Neural cell (in vitro differentiated cells): ENCODE measurements at regions not wholly inside any gene's neighbourhood (a gene's known extent, or its start where the extent isn't known, plus 50 kb on each side); places are given as distances from the start of the nearest gene placed in this dataset.

Source experiments
- H2AFZ ChIP-seq: fragments of 200-600, 300-800 bp; sonication (generic), shearing (Covaris generic); 2 replicates; pipeline ENCODE4 v1.6.0; 2014; ENCODE audit warnings: low read depth, mild to moderate bottlenecking, antibody characterized with exemption, low read length, moderate library complexity
- H3F3A ChIP-seq: fragments of 200-600 bp; shearing (Covaris generic); 2 replicates; pipeline ENCODE4 v1.6.1; 2016; ENCODE audit warnings: mild to moderate bottlenecking, moderate library complexity, mixed read lengths, antibody characterized with exemption, low read length; ENCODE audit not compliant: insufficient read depth, poor library complexity, severe bottlenecking
- H3K27ac ChIP-seq: fragments of 200-600, 300-800 bp; sonication (generic), shearing (Covaris generic); 2 replicates; pipeline ENCODE4 v1.5.1; 2014; ENCODE audit warnings: mild to moderate bottlenecking, low read length, moderate library complexity
- H3K27me3 ChIP-seq: fragments of 300-800, 200-600 bp; sonication (generic), shearing (Covaris generic); 2 replicates; pipeline ENCODE4 v1.6.0; 2014; ENCODE audit warnings: mild to moderate bottlenecking, low read depth, low read length, moderate library complexity; ENCODE audit not compliant: insufficient read depth
- H3K36me3 ChIP-seq: fragments of 300-800, 200-600 bp; sonication (generic), shearing (Covaris generic); 2 replicates; pipeline ENCODE4 v1.5.1; 2014; ENCODE audit warnings: mild to moderate bottlenecking, antibody characterized with exemption, low read length, moderate library complexity; ENCODE audit not compliant: insufficient read depth
- H3K4me2 ChIP-seq: fragments of 300-800, 200-600 bp; sonication (generic), shearing (Covaris generic); 2 replicates; pipeline ENCODE4 v1.6.0; 2014; ENCODE audit warnings: mild to moderate bottlenecking, low read length
- H3K4me3 ChIP-seq: fragments of 300-800, 200-600 bp; sonication (generic), shearing (Covaris generic); 2 replicates; pipeline ENCODE4 v1.5.1; 2014; ENCODE audit warnings: mild to moderate bottlenecking, low read length, moderate library complexity
- H3K79me2 ChIP-seq: fragments of 200-600 bp; shearing (Covaris generic); replicated peaks from 2 replicates; pipeline ENCODE4 v1.6.0; 2014; ENCODE audit warnings: mild to moderate bottlenecking, low read length, moderate library complexity; ENCODE audit not compliant: insufficient read depth
- H3K9ac ChIP-seq: fragments of 300-800, 200-600 bp; sonication (generic), shearing (Covaris generic); 2 replicates; pipeline ENCODE4 v1.6.1; 2016; ENCODE audit warnings: mild to moderate bottlenecking, low read length, mixed read lengths
- H3K9me2 ChIP-seq: fragments of 200-600 bp; shearing (Covaris generic); 2 replicates; pipeline ENCODE4 v1.6.1; 2016; ENCODE audit warnings: mild to moderate bottlenecking, low read length, mixed read lengths; ENCODE audit not compliant: insufficient read depth
- H3K9me3 ChIP-seq: fragments of 200-600, 300-800 bp; sonication (generic), shearing (Covaris generic); 2 replicates; pipeline ENCODE4 v1.6.1; 2016; ENCODE audit warnings: mild to moderate bottlenecking, mixed run types, low read length, moderate library complexity, mixed read lengths
- H4K20me1 ChIP-seq: fragments of 200-600 bp; shearing (Covaris generic); 2 replicates; pipeline ENCODE4 v1.6.1; 2016; ENCODE audit warnings: mild to moderate bottlenecking, mixed run types; ENCODE audit not compliant: insufficient read depth
- CTCF ChIP-seq: fragments of 450-650 bp; IDR thresholded peaks from 2 replicates; pipeline ENCODE4 v1.5.1; 2014; ENCODE audit warnings: antibody characterized with exemption, mild to moderate bottlenecking, moderate library complexity; ENCODE audit not compliant: poor library complexity, severe bottlenecking
- EP300 ChIP-seq: fragments of 450-650 bp; conservative IDR thresholded peaks from 2 replicates; pipeline ENCODE4 v1.6.1; 2014; ENCODE audit warnings: antibody characterized with exemption, mild to moderate bottlenecking, moderate library complexity; ENCODE audit not compliant: poor library complexity, severe bottlenecking
- EZH2 ChIP-seq: fragments of 200-600, 300-800 bp; shearing (Covaris generic), sonication (generic); IDR thresholded peaks from 2 replicates; pipeline ENCODE4 v1.6.1; 2014; ENCODE audit warnings: antibody characterized with exemption, low read length, borderline replicate concordance, mild to moderate bottlenecking; ENCODE audit not compliant: insufficient read depth, poor library complexity, severe bottlenecking
- MXI1 ChIP-seq: fragments of 450-650 bp; conservative IDR thresholded peaks from 2 replicates; pipeline ENCODE4 v1.6.1; 2014; ENCODE audit warnings: antibody characterized with exemption, mild to moderate bottlenecking; ENCODE audit not compliant: poor library complexity, severe bottlenecking
- POLR2AphosphoS5 ChIP-seq: IDR thresholded peaks from 2 replicates; pipeline ENCODE4 v1.6.1; 2012
- RAD21 ChIP-seq: fragments of 450-650 bp; conservative IDR thresholded peaks from 2 replicates; pipeline ENCODE4 v1.6.1; 2014; ENCODE audit warnings: antibody characterized with exemption, mild to moderate bottlenecking, moderate library complexity
- REST ChIP-seq: IDR thresholded peaks from 2 replicates; pipeline ENCODE4 v1.6.1; 2012; ENCODE audit warnings: borderline replicate concordance
- SMC3 ChIP-seq: fragments of 450-650 bp; conservative IDR thresholded peaks from 2 replicates; pipeline ENCODE4 v1.6.1; 2014; ENCODE audit warnings: antibody characterized with exemption, mild to moderate bottlenecking, moderate library complexity; ENCODE audit not compliant: poor library complexity
- TAF1 ChIP-seq: IDR thresholded peaks from 2 replicates; pipeline ENCODE4 v1.6.1; 2012; ENCODE audit warnings: low read depth

- Histone ChIP-seq H3K4me2 (no peak overlapping the region), H3K27me3 (no peaks in the 10 kb centered on the region), H3K79me2 (no peaks in the 10 kb centered on the region), H3K36me3 (no peaks in the 10 kb centered on the region), H3K9me3 (no peaks in the 10 kb centered on the region), H3K9me2 (no peaks in the 10 kb centered on the region), H2AFZ (no peak overlapping the region), H3F3A (no peaks in the 10 kb centered on the region), H3K27ac (no peak overlapping the region), H3K9ac (no peak overlapping the region), H4K20me1 (no peaks in the 10 kb centered on the region), H3K4me3 (no peak overlapping the region)
- no peak for TF ChIP-seq EP300
- TF ChIP-seq REST, result no peak
- no peak for TF ChIP-seq SMC3
- TF ChIP-seq POLR2AphosphoS5, result no peak
- no peak for TF ChIP-seq CTCF
These were observed 464.3 kb upstream of the NRP1 start for GRCh38 chr10:33798754-33799153.

- TF ChIP-seq REST (no peak), EZH2 (no peak), CTCF (no peak), MXI1 (no peak), EP300 (no peak), RAD21 (no peak), TAF1 (no peak), POLR2AphosphoS5 (no peak), SMC3 (no peak)
- H3K36me3 ChIP-seq, result no peaks in the 10 kb centered on the region
- H3K79me2 ChIP-seq, result no peaks in the 10 kb centered on the region
- no peaks in the 10 kb centered on the region for H3K27me3 ChIP-seq
- no peaks in the 10 kb centered on the region for H3K9me2 ChIP-seq
- no peak overlapping the region for H3K27ac ChIP-seq
- no peaks in the 10 kb centered on the region for H3K9me3 ChIP-seq
- H3K4me3 ChIP-seq, result no peak overlapping the region
- no peak overlapping the region for H3K4me2 ChIP-seq
- H2AFZ ChIP-seq, result no peak overlapping the region
- H3K9ac ChIP-seq, result no peak overlapping the region
- no peaks in the 10 kb centered on the region for H3F3A ChIP-seq
- H4K20me1 ChIP-seq, result no peaks in the 10 kb centered on the region
These were observed 462.2 kb upstream of the NRP1 start for GRCh38 chr10:33796680-33797079.
